ENCODE measurements at regions not wholly inside any gene's neighbourhood (a gene's known extent, or its start where the extent isn't known, plus 50 kb on each side); places are given as distances from the start of the nearest gene placed in this dataset.

DNA sequence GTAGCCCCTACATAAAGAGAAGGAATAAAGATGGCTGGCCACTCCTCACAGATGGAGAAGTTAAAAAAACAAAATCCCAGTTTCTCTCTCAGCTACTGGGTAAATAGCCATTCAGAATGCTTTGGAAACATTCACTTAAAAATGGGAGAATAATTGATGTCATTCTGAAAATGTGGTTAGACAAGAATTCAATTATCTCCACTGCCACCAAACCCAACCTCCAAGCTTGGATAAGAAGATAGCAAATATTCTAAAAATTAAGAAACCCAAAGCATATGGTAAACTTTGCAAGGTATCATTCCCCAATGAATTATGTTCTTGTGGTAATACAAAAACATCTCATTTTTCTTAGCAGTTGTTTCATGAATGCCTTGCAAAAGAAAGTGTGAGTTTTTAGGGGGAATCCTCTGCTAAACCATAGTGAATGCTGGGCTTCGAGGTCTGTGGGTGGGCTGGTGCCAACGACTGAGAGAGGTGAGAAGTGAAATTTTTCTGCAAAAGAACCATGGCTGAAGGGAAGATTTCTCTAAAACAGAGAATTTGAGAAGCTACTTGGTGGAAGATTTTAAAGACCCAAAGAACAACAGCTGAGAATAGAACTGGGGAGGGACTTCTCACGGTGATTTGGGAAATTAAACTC, 497.9 kb upstream of the JARID2 start:
- TF ChIP-seq, protein P1, sequence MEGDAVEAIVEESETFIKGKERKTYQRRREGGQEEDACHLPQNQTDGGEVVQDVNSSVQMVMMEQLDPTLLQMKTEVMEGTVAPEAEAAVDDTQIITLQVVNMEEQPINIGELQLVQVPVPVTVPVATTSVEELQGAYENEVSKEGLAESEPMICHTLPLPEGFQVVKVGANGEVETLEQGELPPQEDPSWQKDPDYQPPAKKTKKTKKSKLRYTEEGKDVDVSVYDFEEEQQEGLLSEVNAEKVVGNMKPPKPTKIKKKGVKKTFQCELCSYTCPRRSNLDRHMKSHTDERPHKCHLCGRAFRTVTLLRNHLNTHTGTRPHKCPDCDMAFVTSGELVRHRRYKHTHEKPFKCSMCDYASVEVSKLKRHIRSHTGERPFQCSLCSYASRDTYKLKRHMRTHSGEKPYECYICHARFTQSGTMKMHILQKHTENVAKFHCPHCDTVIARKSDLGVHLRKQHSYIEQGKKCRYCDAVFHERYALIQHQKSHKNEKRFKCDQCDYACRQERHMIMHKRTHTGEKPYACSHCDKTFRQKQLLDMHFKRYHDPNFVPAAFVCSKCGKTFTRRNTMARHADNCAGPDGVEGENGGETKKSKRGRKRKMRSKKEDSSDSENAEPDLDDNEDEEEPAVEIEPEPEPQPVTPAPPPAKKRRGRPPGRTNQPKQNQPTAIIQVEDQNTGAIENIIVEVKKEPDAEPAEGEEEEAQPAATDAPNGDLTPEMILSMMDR (IDR thresholded peaks at IDR 0.05; ENCODE audit: low read depth, low read length, poor library complexity, severe bottlenecking) = no peak
- TF ChIP-seq EZH2phosphoT487 (IDR thresholded peaks at IDR 0.05; ENCODE audit: borderline replicate concordance, low read length) = no peak
